ENCODE measurements at regions not wholly inside any gene's neighbourhood (a gene's known extent, or its start where the extent isn't known, plus 50 kb on each side); places are given as distances from the start of the nearest gene placed in this dataset.
"Not testable (repeated sequence)": the region's sequence is repeated elsewhere in the genome, so short reads cannot be mapped to it uniquely, and the experiment has no call there.

- no peak for DNase-seq (ENCODE audit: low read depth in 2 of 2)
These were observed 52.8 kb upstream of the IKZF1 start for GRCh38 chr7:50251765-50252164.

- DNase-seq (ENCODE audit: low read depth in 2 of 2) = no peak
These were observed 58.0 kb upstream of the IKZF1 start for GRCh38 chr7:50246551-50246950.

GRCh38 chr7:50242111-50242510, 62.4 kb upstream of the IKZF1 start:
- DNase-seq (ENCODE audit: low read depth in 2 of 2) = not testable (repeated sequence)

- not testable (repeated sequence) for DNase-seq (ENCODE audit: low read depth in 2 of 2)
These were observed 63.8 kb upstream of the IKZF1 start for GRCh38 chr7:50240699-50241098.

GRCh38 chr7:50229964-50230363, 74.6 kb upstream of the IKZF1 start:
- no peak for DNase-seq (ENCODE audit: low read depth in 2 of 2)

GRCh38 chr7:50228148-50228547, 76.4 kb upstream of the IKZF1 start:
- DNase-seq (ENCODE audit: low read depth in 2 of 2) = no peak

GRCh38 chr7:50227726-50228125, 76.8 kb upstream of the IKZF1 start:
- DNase-seq (ENCODE audit: low read depth in 2 of 2) = no peak

- DNase-seq (ENCODE audit: low read depth in 2 of 2) = no peak
These were observed 77.8 kb upstream of the IKZF1 start for GRCh38 chr7:50226669-50227068.

- DNase-seq (ENCODE audit: low read depth in 2 of 2) = no peak
These were observed 78.4 kb upstream of the IKZF1 start for GRCh38 chr7:50226145-50226544.

GRCh38 chr7:50221433-50221832, 83.1 kb upstream of the IKZF1 start:
- DNase-seq (ENCODE audit: low read depth in 2 of 2) = no peak

- no peak for DNase-seq (ENCODE audit: low read depth in 2 of 2)
These were observed 83.5 kb upstream of the IKZF1 start for GRCh38 chr7:50221028-50221427.

GRCh38 chr7:50220273-50220672, 84.2 kb upstream of the IKZF1 start:
- DNase-seq (ENCODE audit: low read depth in 2 of 2) = no peak

- DNase-seq (ENCODE audit: low read depth in 2 of 2) = no peak
These were observed 86.7 kb upstream of the IKZF1 start for GRCh38 chr7:50217821-50218281.

- DNase-seq (ENCODE audit: low read depth in 2 of 2) = no peak
These were observed 87.1 kb upstream of the IKZF1 start for GRCh38 chr7:50217401-50217800.

- no peak for DNase-seq (ENCODE audit: low read depth in 2 of 2)
These were observed 87.9 kb upstream of the IKZF1 start for GRCh38 chr7:50216626-50217025.

GRCh38 chr7:50214771-50215170, 89.7 kb upstream of the IKZF1 start:
- DNase-seq (ENCODE audit: low read depth in 2 of 2) = no peak

GRCh38 chr7:50214126-50214670, 90.3 kb upstream of the IKZF1 start:
- DNase-seq (ENCODE audit: low read depth in 2 of 2) = no peak

- DNase-seq (ENCODE audit: low read depth in 2 of 2) = no peak
These were observed 90.9 kb upstream of the IKZF1 start for GRCh38 chr7:50213622-50214017.

GRCh38 chr7:50212666-50213621, 91.6 kb upstream of the IKZF1 start:
- DNase-seq (ENCODE audit: low read depth in 2 of 2) = no peak

GRCh38 chr7:50212016-50212325, 92.5 kb upstream of the IKZF1 start:
- DNase-seq (ENCODE audit: low read depth in 2 of 2) = no peak

- DNase-seq (ENCODE audit: low read depth in 2 of 2) = no peak
These were observed 93.1 kb upstream of the IKZF1 start for GRCh38 chr7:50211130-50212015.

- no peak for DNase-seq (ENCODE audit: low read depth in 2 of 2)
These were observed 93.8 kb upstream of the IKZF1 start for GRCh38 chr7:50210706-50211115.
